ENCODE measurements at regions not wholly inside any gene's neighbourhood (a gene's known extent, or its start where the extent isn't known, plus 50 kb on each side); places are given as distances from the start of the nearest gene placed in this dataset.

GRCh38 chr4:111263836-111264235, 641.0 kb upstream of the PITX2 start:
- no peak for TF ChIP-seq CTCF (IDR thresholded peaks at IDR 0.05)
- no peak for TF ChIP-seq ZFX (IDR thresholded peaks at IDR 0.05; ENCODE audit: borderline replicate concordance)
